SU-DHL-6 (cell line): ENCODE measurements at regions not wholly inside any gene's neighbourhood (a gene's known extent, or its start where the extent isn't known, plus 50 kb on each side); places are given as distances from the start of the nearest gene placed in this dataset.

Experiments
- H2AFZ ChIP-seq: fragments of 200-600 bp; sonication (generic); 2 replicates; pipeline ENCODE4 v1.6.1; 2014; ENCODE audit warnings: low read depth, mild to moderate bottlenecking, moderate library complexity, mixed read lengths, antibody characterized with exemption, low read length; ENCODE audit not compliant: severe bottlenecking
- H3F3A ChIP-seq: fragments of 200-600 bp; shearing (Covaris generic); 2 replicates; pipeline ENCODE4 v1.6.0; 2016; ENCODE audit warnings: antibody characterized with exemption, mild to moderate bottlenecking; ENCODE audit not compliant: insufficient read depth
- H3K27ac ChIP-seq: fragments of 200-600 bp; sonication (generic); 2 replicates; pipeline ENCODE4 v1.5.1; 2016; ENCODE audit warnings: low read depth, mild to moderate bottlenecking, low read length, moderate library complexity, mixed read lengths
- H3K27me3 ChIP-seq: fragments of 200-600 bp; sonication (generic), shearing (Covaris generic); 2 replicates; pipeline ENCODE4 v1.6.0; 2014; ENCODE audit warnings: mild to moderate bottlenecking, low read length
- H3K36me3 ChIP-seq: fragments of 200-600 bp; sonication (generic); 2 replicates; pipeline ENCODE4 v1.6.1; 2014; ENCODE audit warnings: mild to moderate bottlenecking, low read length, mixed read lengths
- H3K4me2 ChIP-seq: fragments of 300-600, 200-600 bp; shearing (Covaris generic), sonication (generic); 2 replicates; pipeline ENCODE4 v1.6.0; 2014; ENCODE audit warnings: low read length, low read depth, mild to moderate bottlenecking; ENCODE audit not compliant: poor library complexity, severe bottlenecking
- H3K4me3 ChIP-seq: fragments of 200-600 bp; sonication (generic); 2 replicates; pipeline ENCODE4 v1.5.1; 2014; ENCODE audit warnings: antibody characterized with exemption, low read length, mild to moderate bottlenecking, mixed read lengths; ENCODE audit not compliant: insufficient read depth, poor library complexity, severe bottlenecking
- H3K79me2 ChIP-seq: fragments of 200-600 bp; sonication (generic); 2 replicates; pipeline ENCODE4 v1.6.1; 2014; ENCODE audit warnings: mild to moderate bottlenecking, low read length, moderate library complexity; ENCODE audit not compliant: insufficient read depth
- H3K9ac ChIP-seq: fragments of 200-600 bp; sonication (generic); 2 replicates; pipeline ENCODE4 v1.7.0; 2014; ENCODE audit warnings: mild to moderate bottlenecking, low read length
- H3K9me2 ChIP-seq: fragments of 200-600 bp; sonication (generic); replicated peaks from 2 replicates; pipeline ENCODE4 v1.6.1; 2014; ENCODE audit warnings: low read length; ENCODE audit not compliant: insufficient read depth
- H3K9me3 ChIP-seq: fragments of 200-600 bp; sonication (generic); 2 replicates; pipeline ENCODE4 v1.6.1; 2014; ENCODE audit warnings: low read length, mixed read lengths; ENCODE audit not compliant: insufficient read depth
- H4K20me1 ChIP-seq: fragments of 200-600 bp; sonication (generic); 2 replicates; pipeline ENCODE4 v1.6.1; 2014; ENCODE audit warnings: low read depth, mild to moderate bottlenecking, antibody characterized with exemption, low read length, moderate library complexity, mixed read lengths
- EZH2phosphoT487 ChIP-seq: fragments of 200-600 bp; sonication (generic), shearing (Covaris generic); conservative IDR thresholded peaks from 2 replicates; pipeline ENCODE4 v1.6.1; 2018; ENCODE audit warnings: mild to moderate bottlenecking, antibody characterized with exemption, low read length, moderate library complexity, mixed read lengths
- TF ChIP-seq, protein P1 (sequence below): fragments of 200-600 bp; sonication (generic); IDR thresholded peaks from one replicate; pipeline ENCODE4 v1.5.1; 2017; ENCODE audit warnings: antibody characterized with exemption, mild to moderate bottlenecking, low read length, moderate library complexity; ENCODE audit not compliant: insufficient read depth, poor library complexity, severe bottlenecking

DNA sequence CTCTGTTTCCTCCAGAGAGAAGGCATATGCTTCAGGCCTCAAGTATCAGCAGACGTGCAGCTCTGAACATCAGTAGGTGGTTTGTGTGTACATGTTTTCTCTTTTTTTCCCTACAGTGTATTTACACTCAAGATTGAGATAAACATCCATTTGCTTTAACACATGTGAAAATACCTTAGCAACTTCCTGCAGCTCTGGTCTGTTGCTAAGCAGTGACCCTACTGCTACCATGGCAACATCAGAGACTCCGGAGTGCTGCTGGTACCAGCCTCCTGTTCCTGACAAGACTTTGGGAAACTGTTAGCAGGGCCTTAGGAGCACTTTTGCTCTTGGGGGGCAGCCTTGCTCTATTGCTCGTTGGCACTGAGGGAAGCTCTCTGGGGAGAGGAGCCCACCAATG, 221.2 kb upstream of the PLET1 start:
- no peak for TF ChIP-seq EZH2phosphoT487
- TF ChIP-seq, protein P1, sequence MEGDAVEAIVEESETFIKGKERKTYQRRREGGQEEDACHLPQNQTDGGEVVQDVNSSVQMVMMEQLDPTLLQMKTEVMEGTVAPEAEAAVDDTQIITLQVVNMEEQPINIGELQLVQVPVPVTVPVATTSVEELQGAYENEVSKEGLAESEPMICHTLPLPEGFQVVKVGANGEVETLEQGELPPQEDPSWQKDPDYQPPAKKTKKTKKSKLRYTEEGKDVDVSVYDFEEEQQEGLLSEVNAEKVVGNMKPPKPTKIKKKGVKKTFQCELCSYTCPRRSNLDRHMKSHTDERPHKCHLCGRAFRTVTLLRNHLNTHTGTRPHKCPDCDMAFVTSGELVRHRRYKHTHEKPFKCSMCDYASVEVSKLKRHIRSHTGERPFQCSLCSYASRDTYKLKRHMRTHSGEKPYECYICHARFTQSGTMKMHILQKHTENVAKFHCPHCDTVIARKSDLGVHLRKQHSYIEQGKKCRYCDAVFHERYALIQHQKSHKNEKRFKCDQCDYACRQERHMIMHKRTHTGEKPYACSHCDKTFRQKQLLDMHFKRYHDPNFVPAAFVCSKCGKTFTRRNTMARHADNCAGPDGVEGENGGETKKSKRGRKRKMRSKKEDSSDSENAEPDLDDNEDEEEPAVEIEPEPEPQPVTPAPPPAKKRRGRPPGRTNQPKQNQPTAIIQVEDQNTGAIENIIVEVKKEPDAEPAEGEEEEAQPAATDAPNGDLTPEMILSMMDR = no peak
- Histone ChIP-seq H3K79me2 (no peaks in the 10 kb centered on the region), H3K4me2 (no peak overlapping the region)

DNA sequence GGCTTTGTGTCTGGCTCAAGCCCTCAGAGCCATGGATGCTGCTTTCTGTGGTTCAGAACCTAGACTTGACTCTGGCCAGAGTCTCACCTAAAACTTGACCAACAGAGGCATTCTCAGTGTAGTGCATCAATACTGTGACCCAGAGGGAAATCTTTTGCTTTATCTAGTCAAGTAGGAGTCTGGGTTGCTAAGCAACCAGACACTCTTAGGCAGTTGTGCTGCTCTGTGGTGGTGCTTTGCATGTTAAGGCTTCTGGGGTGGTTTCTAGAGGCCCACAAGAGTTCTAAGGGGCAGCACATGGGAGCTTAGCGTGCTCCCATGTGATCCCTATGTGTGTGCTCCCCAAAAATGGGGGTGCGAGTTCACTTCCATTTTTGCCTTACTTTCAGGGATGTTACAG, 224.6 kb upstream of the PLET1 start:
- Histone ChIP-seq H3K36me3 (no peaks in the 10 kb centered on the region), H3K27ac (no peak overlapping the region), H3F3A (no peaks in the 10 kb centered on the region), H3K9ac (no peak overlapping the region), H4K20me1 (no peaks in the 10 kb centered on the region), H3K27me3 (no peaks in the 10 kb centered on the region), H3K4me3 (no peak overlapping the region), H3K9me3 (no peaks in the 10 kb centered on the region), H3K9me2 (no peaks in the 10 kb centered on the region), H3K79me2 (no peaks in the 10 kb centered on the region), H2AFZ (no peak overlapping the region), H3K4me2 (no peak overlapping the region)
- TF ChIP-seq, protein P1 = no peak
- TF ChIP-seq EZH2phosphoT487 = no peak

More for the DNA sequence above, 221.2 kb upstream of the PLET1 start:
- Histone ChIP-seq H3K4me3 (no peak overlapping the region), H3K9me2 (no peaks in the 10 kb centered on the region), H3K27me3 (no peaks in the 10 kb centered on the region), H3K27ac (no peak overlapping the region), H4K20me1 (no peaks in the 10 kb centered on the region), H3F3A (no peaks in the 10 kb centered on the region), H3K36me3 (no peaks in the 10 kb centered on the region), H3K9me3 (no peaks in the 10 kb centered on the region), H3K9ac (no peak overlapping the region), H2AFZ (no peak overlapping the region)

DNA sequence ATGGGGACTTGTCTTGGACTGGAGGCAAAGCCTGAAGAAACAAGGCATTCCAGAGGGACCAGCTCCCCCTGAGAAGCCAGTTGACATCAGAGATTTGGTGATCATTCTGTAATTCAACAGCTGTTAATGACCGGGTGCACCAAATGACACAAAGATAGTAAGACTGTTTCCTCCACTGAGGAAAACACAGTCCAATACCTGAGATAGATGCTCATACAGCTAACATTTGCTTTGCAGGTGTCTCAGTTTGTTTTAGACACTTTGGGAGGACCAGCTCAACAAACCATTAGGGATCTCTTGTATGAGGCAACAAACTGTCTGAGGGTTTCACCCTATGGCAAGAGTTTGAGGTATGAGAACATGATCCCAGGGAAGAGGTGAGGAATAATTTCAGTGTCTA, 237.2 kb upstream of the PLET1 start:
- H2AFZ ChIP-seq = no peak overlapping the region
- no peak overlapping the region for H3K4me3 ChIP-seq
- H3K9me2 ChIP-seq = no peaks in the 10 kb centered on the region
- H3F3A ChIP-seq = no peaks in the 10 kb centered on the region
- no peak overlapping the region for H3K9ac ChIP-seq
- no peak for TF ChIP-seq EZH2phosphoT487
- TF ChIP-seq, protein P1 = no peak
- no peak overlapping the region for H3K4me2 ChIP-seq
- H3K79me2 ChIP-seq = no peaks in the 10 kb centered on the region
- H4K20me1 ChIP-seq = no peaks in the 10 kb centered on the region
- H3K9me3 ChIP-seq = no peaks in the 10 kb centered on the region
- H3K27me3 ChIP-seq = no peaks in the 10 kb centered on the region
- H3K36me3 ChIP-seq = no peaks in the 10 kb centered on the region
- H3K27ac ChIP-seq = no peak overlapping the region

DNA sequence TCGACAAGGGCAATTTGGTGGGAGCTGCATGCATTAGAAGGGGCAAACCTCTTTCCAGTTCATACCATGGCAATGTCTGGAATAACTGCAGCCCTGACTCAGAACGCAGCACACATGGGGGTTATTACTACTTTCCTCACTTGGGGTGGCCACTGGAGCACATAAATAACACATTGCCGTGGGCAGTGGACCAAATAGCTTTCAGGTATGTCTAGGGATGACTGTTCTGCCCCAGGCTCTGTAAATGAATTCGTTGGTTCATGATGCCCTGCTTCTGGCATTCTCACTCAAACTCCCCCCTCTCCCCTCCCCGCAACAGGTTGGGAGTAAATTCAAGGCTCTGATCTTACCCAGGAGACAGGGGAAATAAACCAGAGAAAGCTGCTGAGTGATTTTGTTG, 238.0 kb upstream of the PLET1 start:
- Histone ChIP-seq H3K27ac (no peak overlapping the region), H3F3A (no peaks in the 10 kb centered on the region), H4K20me1 (no peaks in the 10 kb centered on the region), H3K27me3 (no peaks in the 10 kb centered on the region), H3K36me3 (no peaks in the 10 kb centered on the region), H3K9me2 (no peaks in the 10 kb centered on the region), H2AFZ (no peak overlapping the region), H3K79me2 (no peaks in the 10 kb centered on the region), H3K9ac (no peak overlapping the region), H3K4me2 (no peak overlapping the region), H3K9me3 (no peaks in the 10 kb centered on the region), H3K4me3 (no peak overlapping the region)
- no peak for TF ChIP-seq EZH2phosphoT487
- TF ChIP-seq, protein P1 = no peak
